ENCODE measurements at regions not wholly inside any gene's neighbourhood (a gene's known extent, or its start where the extent isn't known, plus 50 kb on each side); places are given as distances from the start of the nearest gene placed in this dataset.
A peak's percentile ranks its signal among the peaks of the same experiment; 100 is the strongest.

GRCh38 chr18:5721924-5722323, 173.4 kb downstream of the TMEM200C start:
- ATAC-seq (no peak), DNase-seq (no peak)
- TF ChIP-seq, protein P1, sequence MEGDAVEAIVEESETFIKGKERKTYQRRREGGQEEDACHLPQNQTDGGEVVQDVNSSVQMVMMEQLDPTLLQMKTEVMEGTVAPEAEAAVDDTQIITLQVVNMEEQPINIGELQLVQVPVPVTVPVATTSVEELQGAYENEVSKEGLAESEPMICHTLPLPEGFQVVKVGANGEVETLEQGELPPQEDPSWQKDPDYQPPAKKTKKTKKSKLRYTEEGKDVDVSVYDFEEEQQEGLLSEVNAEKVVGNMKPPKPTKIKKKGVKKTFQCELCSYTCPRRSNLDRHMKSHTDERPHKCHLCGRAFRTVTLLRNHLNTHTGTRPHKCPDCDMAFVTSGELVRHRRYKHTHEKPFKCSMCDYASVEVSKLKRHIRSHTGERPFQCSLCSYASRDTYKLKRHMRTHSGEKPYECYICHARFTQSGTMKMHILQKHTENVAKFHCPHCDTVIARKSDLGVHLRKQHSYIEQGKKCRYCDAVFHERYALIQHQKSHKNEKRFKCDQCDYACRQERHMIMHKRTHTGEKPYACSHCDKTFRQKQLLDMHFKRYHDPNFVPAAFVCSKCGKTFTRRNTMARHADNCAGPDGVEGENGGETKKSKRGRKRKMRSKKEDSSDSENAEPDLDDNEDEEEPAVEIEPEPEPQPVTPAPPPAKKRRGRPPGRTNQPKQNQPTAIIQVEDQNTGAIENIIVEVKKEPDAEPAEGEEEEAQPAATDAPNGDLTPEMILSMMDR (IDR thresholded peaks at IDR 0.05): no peak
- H3K36me3 ChIP-seq: no peaks in the 10 kb centered on the region
- no peaks in the 10 kb centered on the region for H3K27me3 ChIP-seq (ENCODE audit: low read depth)
- H3K4me3 ChIP-seq: no peak overlapping the region
- no peak overlapping the region for H3K27ac ChIP-seq
- H3K4me1 ChIP-seq: no peaks in the 10 kb centered on the region
- intact Hi-C loops (cut with DNase I): no loop called here
- H3K9me3 ChIP-seq: no peaks in the 10 kb centered on the region

DNA sequence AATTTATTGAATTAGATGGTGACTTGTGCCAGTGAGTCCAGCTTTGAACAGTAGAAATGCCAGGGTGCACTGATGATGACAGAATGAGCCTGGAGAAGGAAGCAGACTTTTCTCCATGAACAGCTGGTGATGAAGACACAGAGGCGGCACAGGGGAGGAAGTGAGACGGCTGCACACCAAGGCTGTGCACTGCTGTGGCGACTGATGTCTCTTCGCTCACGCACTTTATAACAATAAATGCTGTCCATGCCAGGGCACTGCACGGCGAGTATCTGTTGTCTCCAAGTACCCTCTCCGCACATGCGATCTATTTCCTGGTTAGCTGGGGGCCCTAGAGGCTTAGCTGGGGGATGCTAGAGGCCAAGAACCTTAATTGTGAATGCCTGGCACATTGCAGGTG, 175.2 kb downstream of the TMEM200C start:
- no peaks in the 10 kb centered on the region for H3K36me3 ChIP-seq
- H3K27ac ChIP-seq: no peak overlapping the region
- no peak overlapping the region for H3K4me3 ChIP-seq
- H3K27me3 ChIP-seq (ENCODE audit: low read depth): no peaks in the 10 kb centered on the region
- ATAC-seq (no peak), DNase-seq (no peak)
- no peaks in the 10 kb centered on the region for H3K4me1 ChIP-seq
- intact Hi-C loops (cut with DNase I): no loop called here
- TF ChIP-seq, protein P1 (IDR thresholded peaks at IDR 0.05): no peak
- no peaks in the 10 kb centered on the region for H3K9me3 ChIP-seq

DNA sequence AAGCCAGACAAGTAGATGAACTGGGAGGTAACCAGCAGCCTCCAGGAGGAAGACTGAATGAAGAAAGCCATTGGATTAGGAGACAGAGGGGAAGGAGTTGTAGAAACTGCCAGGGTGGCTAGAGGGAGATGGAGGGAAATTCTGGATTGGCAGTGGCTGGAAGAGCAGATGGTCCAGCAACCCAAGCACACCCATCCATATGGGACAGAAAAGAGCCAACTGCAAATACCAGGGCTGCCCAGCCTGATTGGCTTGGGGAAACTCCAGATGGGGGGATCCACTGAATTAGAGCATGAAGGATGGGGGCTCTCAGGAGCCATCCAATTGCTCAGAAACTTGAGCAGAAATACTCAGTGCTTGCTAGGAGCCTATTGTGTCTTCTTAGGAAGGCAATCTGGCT, 173.5 kb upstream of the EPB41L3 start:
- no peak for ATAC-seq
- H3K27ac ChIP-seq: no peak overlapping the region
- TF ChIP-seq, protein P1 (IDR thresholded peaks at IDR 0.05): no peak
- no peaks in the 10 kb centered on the region for H3K36me3 ChIP-seq
- no peaks in the 10 kb centered on the region for H3K9me3 ChIP-seq
- intact Hi-C loops (cut with DNase I): no loop called here
- H3K4me1 ChIP-seq: no peaks in the 10 kb centered on the region
- no peaks in the 10 kb centered on the region for H3K27me3 ChIP-seq (ENCODE audit: low read depth)
- DNase-seq: no peak
- H3K4me3 ChIP-seq: no peak overlapping the region

GRCh38 chr18:5710676-5711075, 166.9 kb upstream of the EPB41L3 start:
- H3K27me3 ChIP-seq (ENCODE audit: low read depth): no peaks in the 10 kb centered on the region

DNA sequence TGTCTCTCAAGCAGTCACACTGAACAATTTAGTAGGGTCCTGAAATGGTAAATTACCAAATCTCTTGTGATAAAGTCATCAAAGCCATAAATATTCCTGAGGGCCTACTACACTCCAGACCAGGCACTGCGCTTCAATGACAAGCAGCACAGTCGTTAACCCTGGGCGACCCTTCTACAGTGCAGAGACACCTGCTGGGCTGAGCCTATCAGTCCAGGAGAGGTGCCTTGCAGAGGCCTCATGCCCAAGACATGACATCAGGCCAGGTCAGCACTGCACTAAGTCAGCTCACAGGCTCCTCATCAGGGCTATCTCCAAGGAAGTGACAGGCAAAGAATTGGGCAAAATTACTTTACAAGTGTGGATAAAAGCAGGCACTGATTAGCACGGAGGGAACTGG, 166.4 kb upstream of the EPB41L3 start:
- Histone ChIP-seq H3K27me3 (ENCODE audit: low read depth) (no peaks in the 10 kb centered on the region), H3K4me3 (no peak overlapping the region), H3K9me3 (no peaks in the 10 kb centered on the region), H3K4me1 (no peaks in the 10 kb centered on the region), H3K36me3 (no peaks in the 10 kb centered on the region), H3K27ac (no peak overlapping the region)
- intact Hi-C loops (cut with DNase I): no loop called here
- DNase-seq (no peak), ATAC-seq (peak in 1 of 2 donors; percentile 49)
- TF ChIP-seq, protein P1 (IDR thresholded peaks at IDR 0.05): no peak

More at GRCh38 chr18:5710676-5711075, 166.9 kb upstream of the EPB41L3 start:
- no peaks in the 10 kb centered on the region for H3K4me1 ChIP-seq
- ATAC-seq (no peak), DNase-seq (no peak)
- no peaks in the 10 kb centered on the region for H3K36me3 ChIP-seq
- no peak overlapping the region for H3K4me3 ChIP-seq
- H3K27ac ChIP-seq: no peak overlapping the region
- no peaks in the 10 kb centered on the region for H3K9me3 ChIP-seq
- TF ChIP-seq, protein P1 (IDR thresholded peaks at IDR 0.05): no peak
- intact Hi-C loops (cut with DNase I): no loop called here
